Thoracic aorta (tissue), 2 donors: ENCODE measurements at regions not wholly inside any gene's neighbourhood (a gene's known extent, or its start where the extent isn't known, plus 50 kb on each side); places are given as distances from the start of the nearest gene placed in this dataset.

Experiments used
- ATAC-seq: fragments of 150-250 bp; one replicate; pipeline ENCODE4 v1.8.0; 2017; ENCODE audit warnings: low read depth; ENCODE audit not compliant: insufficient number of reproducible peaks, low FRiP score
- DNase-seq: peaks from one replicate; pipeline ENCODE4 v3.0.0-alpha.2; 2020; ENCODE audit warnings: low spot score
- H3K27ac ChIP-seq, 2 donors: fragments of 200-600 bp; sonication (generic); 1 replicate in 1 of 2; 2 replicates in 1 of 2; pipeline ENCODE4 v1.5.1; 2016; ENCODE audit warnings: mild to moderate bottlenecking in 2 of 2, moderate library complexity in 2 of 2
- H3K27me3 ChIP-seq: fragments of 200-600 bp; sonication (generic); replicated peaks from 2 replicates; pipeline ENCODE4 v1.6.0; 2016; ENCODE audit warnings: mild to moderate bottlenecking; ENCODE audit not compliant: insufficient read depth
- H3K36me3 ChIP-seq: fragments of 200-600 bp; sonication (generic); one replicate; pipeline ENCODE4 v1.5.1; 2016
- H3K4me1 ChIP-seq, 2 donors: fragments of 200-600 bp; sonication (generic); 1 replicate in 1 of 2; 2 replicates in 1 of 2; pipeline versions ENCODE4 v1.5.1 to v1.6.0; 2016; ENCODE audit warnings: low read depth in 2 of 2, mild to moderate bottlenecking in 1 of 2; ENCODE audit not compliant: control insufficient read depth in 1 of 2
- H3K4me3 ChIP-seq: fragments of 200-600 bp; sonication (generic); 2 replicates; pipeline ENCODE4 v1.5.1; 2016; ENCODE audit warnings: mild to moderate bottlenecking
- H3K9me3 ChIP-seq: fragments of 200-600 bp; sonication (generic); 2 replicates; pipeline ENCODE4 v1.5.1; 2016
- CTCF ChIP-seq: fragments of 200-600 bp; sonication (generic); IDR thresholded peaks from one replicate; pipeline ENCODE4 v1.5.1; 2019; ENCODE audit warnings: antibody characterized with exemption

- Histone ChIP-seq H3K4me1 (no peaks in the 10 kb centered on the region), H3K27me3 (no peaks in the 10 kb centered on the region), H3K36me3 (no peaks in the 10 kb centered on the region), H3K27ac (no peak overlapping the region), H3K4me3 (no peak overlapping the region), H3K9me3 (no peaks in the 10 kb centered on the region)
- DNase-seq (no peak), ATAC-seq (no peak)
- TF ChIP-seq CTCF = no peak
Measured at GRCh38 chr17:71360301-71360700, 760.5 kb upstream of the SOX9 start.

DNA sequence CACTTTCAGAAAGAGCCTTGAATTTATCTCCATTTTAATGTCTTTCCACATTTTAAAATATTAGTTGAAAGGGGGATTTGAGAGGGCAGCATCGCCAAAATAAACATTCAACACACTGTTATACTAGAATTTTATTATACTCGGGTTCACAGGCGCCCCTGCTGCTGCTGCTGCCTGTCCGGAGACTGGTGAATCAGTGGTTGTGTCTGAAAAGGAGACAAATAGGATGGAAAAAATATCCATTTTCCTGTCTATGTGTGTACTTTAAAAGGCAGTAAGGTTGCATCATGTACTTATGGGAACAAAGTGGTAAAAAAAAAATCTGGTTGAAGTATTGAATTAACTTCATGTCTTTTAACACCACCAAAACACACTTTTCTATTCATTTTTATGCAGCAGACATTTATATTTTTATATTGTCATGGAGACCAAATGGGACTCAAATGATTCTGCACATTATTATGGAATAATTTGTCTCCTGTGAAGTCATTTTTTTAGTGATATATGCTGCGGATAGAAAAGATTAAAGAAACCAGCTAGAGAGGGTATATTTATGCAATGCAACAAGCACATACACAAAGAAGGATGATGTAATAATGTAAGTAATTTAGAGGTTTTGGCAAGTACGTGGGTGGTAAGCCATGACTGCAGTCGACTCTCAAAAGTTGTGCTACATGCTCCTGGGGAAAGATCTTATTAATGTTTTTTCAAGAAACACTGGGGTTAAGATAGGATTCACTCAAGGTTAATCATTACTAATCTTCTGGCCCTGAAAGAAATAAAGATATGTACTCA is 759.0 kb upstream of the SOX9 start:
- no peak for ATAC-seq
- Histone ChIP-seq H3K27ac (no peak overlapping the region), H3K4me3 (no peak overlapping the region), H3K27me3 (no peaks in the 10 kb centered on the region), H3K36me3 (no peaks in the 10 kb centered on the region), H3K4me1 (no peaks in the 10 kb centered on the region), H3K9me3 (no peaks in the 10 kb centered on the region)
- TF ChIP-seq CTCF = no peak
- DNase-seq = no peak

DNA sequence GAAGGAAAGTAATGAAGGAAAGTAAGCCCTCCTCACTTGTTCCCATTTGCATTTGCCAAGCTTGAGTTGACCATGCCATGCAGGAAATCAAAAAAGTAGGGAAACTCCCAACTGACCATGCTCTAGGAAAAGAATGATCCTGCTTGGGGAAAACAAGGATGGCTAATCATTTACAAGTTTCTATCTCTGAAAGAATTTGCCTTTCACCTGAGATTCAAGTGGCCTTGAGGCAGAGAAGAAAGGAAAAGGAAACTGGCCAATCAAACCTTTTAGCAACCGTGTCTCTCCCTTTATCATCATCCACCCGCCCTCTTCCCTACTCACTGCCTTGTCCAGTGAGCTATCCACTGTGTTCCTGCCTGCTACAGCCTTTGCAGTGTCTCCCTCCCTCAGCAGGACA is 757.2 kb upstream of the SOX9 start:
- Histone ChIP-seq H3K27me3 (no peaks in the 10 kb centered on the region), H3K4me3 (no peak overlapping the region), H3K9me3 (no peaks in the 10 kb centered on the region), H3K36me3 (no peaks in the 10 kb centered on the region), H3K27ac (no peak overlapping the region), H3K4me1 (no peaks in the 10 kb centered on the region)
- ATAC-seq (no peak), DNase-seq (no peak)
- TF ChIP-seq CTCF = no peak

- Histone ChIP-seq H3K4me3 (no peak overlapping the region), H3K36me3 (no peaks in the 10 kb centered on the region), H3K9me3 (no peaks in the 10 kb centered on the region), H3K4me1 (no peaks in the 10 kb centered on the region), H3K27ac (no peak overlapping the region), H3K27me3 (no peaks in the 10 kb centered on the region)
- TF ChIP-seq CTCF = no peak
- DNase-seq = no peak
- no peak for ATAC-seq
Measured at GRCh38 chr17:71371809-71372208, 749.0 kb upstream of the SOX9 start.

DNA sequence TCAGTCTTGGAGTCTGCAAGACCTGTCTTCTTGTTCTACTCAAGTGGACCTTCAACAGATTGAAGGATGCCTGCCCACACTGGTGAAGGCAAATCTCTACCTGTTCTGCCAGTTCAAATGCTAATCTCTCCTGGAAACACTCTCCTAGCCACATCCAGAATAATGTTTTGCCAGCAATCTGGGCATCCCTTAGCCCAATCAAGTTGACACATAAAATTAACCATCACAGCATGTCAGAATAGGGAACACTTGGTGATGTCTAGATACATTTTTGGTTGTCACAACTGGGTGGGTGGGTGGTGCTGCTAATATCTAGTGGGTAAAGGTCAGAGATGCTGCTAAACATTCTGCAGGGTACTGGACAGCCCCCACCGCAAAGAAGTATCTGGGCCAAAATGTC is 744.9 kb upstream of the SOX9 start:
- no peak for ATAC-seq
- no peak overlapping the region for H3K4me3 ChIP-seq
- no peaks in the 10 kb centered on the region for H3K9me3 ChIP-seq
- no peaks in the 10 kb centered on the region for H3K36me3 ChIP-seq
- no peak for DNase-seq
- no peak overlapping the region for H3K27ac ChIP-seq
- H3K4me1 ChIP-seq = no peaks in the 10 kb centered on the region
- no peaks in the 10 kb centered on the region for H3K27me3 ChIP-seq
- TF ChIP-seq CTCF = no peak
